Esophagus squamous epithelium (tissue), 4 donors: ENCODE measurements at regions not wholly inside any gene's neighbourhood (a gene's known extent, or its start where the extent isn't known, plus 50 kb on each side); places are given as distances from the start of the nearest gene placed in this dataset.

Experiments
- CTCF ChIP-seq, 6 experiments: fragments of 450-650 bp in 4 of 6; fragments of 200-600 bp in 2 of 6; sonication (generic) in 2 of 6; IDR thresholded peaks; one replicate each; pipeline ENCODE4 v1.5.1; 2016 to 2019; ENCODE audit warnings: antibody characterized with exemption in 6 of 6, mild to moderate bottlenecking in 4 of 6, moderate library complexity in 4 of 6
- POLR2A ChIP-seq, 4 donors: fragments of 450-650 bp; IDR thresholded peaks; one replicate each; pipeline ENCODE4 v1.6.1; 2017; ENCODE audit warnings: antibody characterized with exemption in 4 of 4, mild to moderate bottlenecking in 4 of 4, moderate library complexity in 3 of 4

GRCh38 chr12:102722147-102722546, 194.9 kb downstream of the PAH start:
- TF ChIP-seq CTCF (IDR thresholded peaks at IDR 0.05) (no peak), POLR2A (IDR thresholded peaks at IDR 0.05) (no peak)
